K562 (cell line): ENCODE measurements at regions not wholly inside any gene's neighbourhood (a gene's known extent, or its start where the extent isn't known, plus 50 kb on each side); places are given as distances from the start of the nearest gene placed in this dataset.

Source experiments
- CTCF ChIP-seq, 3 experiments: IDR thresholded peaks in 2 of 3; conservative IDR thresholded peaks in 1 of 3; 2 replicates each; pipeline ENCODE4 v1.5.1; 2011 to 2012; ENCODE audit warnings: low read length in 3 of 3, mild to moderate bottlenecking in 3 of 3, control low read depth in 2 of 3, improper control_type of control experiment in 1 of 3, inconsistent platforms in 1 of 3, low read depth in 1 of 3, mixed read lengths in 1 of 3, moderate library complexity in 1 of 3; ENCODE audit not compliant: insufficient read depth in 2 of 3
- DLX4 ChIP-seq: fragments of 250-450 bp; sonication (Bioruptor Pico); IDR thresholded peaks from 2 replicates; pipeline ENCODE4 v1.6.1; 2021; ENCODE audit warnings: mild to moderate bottlenecking
- EHMT2 ChIP-seq: fragments of 450-650 bp; IDR thresholded peaks from 2 replicates; pipeline ENCODE4 v1.6.1; 2018; ENCODE audit warnings: antibody characterized with exemption
- JUND ChIP-seq, 2 experiments: IDR thresholded peaks; 2 replicates in 1 of 2; 3 replicates in 1 of 2; pipeline ENCODE4 v1.6.1; 2011; ENCODE audit warnings: borderline replicate concordance in 2 of 2, low read depth in 2 of 2, low read length in 2 of 2, improper control_type of control experiment in 1 of 2, missing biosample characterization in 1 of 2, missing genetic modification characterization in 1 of 2, missing genetic modification reagents in 1 of 2
- NR2C1 ChIP-seq, 2 experiments: fragments of 450-650 bp; IDR thresholded peaks; 2 replicates each; pipeline ENCODE4 v1.6.1; 2017; ENCODE audit warnings: mild to moderate bottlenecking in 2 of 2, antibody characterized with exemption in 1 of 2, inconsistent platforms in 1 of 2, missing compliant biosample characterization in 1 of 2, missing genetic modification characterization in 1 of 2
- NR3C1 ChIP-seq: sonication (generic); formaldehyde crosslinking; IDR thresholded peaks from 2 replicates; pipeline ENCODE4 v1.8.1; 2022; ENCODE audit warnings: missing genetic modification reagents
- ZNF512 ChIP-seq: IDR thresholded peaks from 2 replicates; pipeline ENCODE4 v1.6.1; 2016; ENCODE audit warnings: missing genetic modification characterization, missing compliant biosample characterization

DNA sequence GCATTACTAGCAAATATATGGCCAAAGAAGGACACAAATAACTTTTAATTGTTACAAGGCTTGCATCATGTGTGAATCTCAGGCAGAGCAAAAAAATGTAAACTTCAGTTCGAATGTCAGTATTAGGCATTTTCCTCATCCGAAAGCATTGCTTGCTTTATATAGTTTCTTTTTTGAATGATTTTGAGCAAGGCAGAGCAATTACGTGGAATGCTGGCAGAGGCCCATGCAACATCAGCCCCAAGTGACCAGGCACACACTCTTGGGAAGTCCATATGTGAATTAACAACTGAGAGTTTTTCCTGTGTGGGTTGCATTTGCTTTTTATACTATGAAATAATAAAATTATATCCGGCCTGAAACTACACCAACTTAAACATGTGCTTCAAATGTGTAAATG is 274.8 kb downstream of the PTPRC start:
- TF ChIP-seq DLX4 (CRISPR knock-in tag), result no peak
- TF ChIP-seq CTCF (IDR thresholded peaks at IDR 0.05 in 2 of 3, conservative IDR thresholded peaks at IDR 0.05 in 1 of 3; ENCODE audit: insufficient read depth in 2 of 3, low read depth in 1 of 3, low read length in 3 of 3), result no peak
- TF ChIP-seq ZNF512 (tag), result no peak
- no peak for TF ChIP-seq NR2C1 (IDR thresholded peaks at IDR 0.05)
- TF ChIP-seq NR2C1 (tag; IDR thresholded peaks at IDR 0.05), result no peak
- no peak for TF ChIP-seq JUND (IDR thresholded peaks at IDR 0.05; ENCODE audit: borderline replicate concordance, low read depth, low read length)
- TF ChIP-seq JUND (tag; IDR thresholded peaks at IDR 0.05; ENCODE audit: borderline replicate concordance, low read depth, low read length), result no peak
- no peak for TF ChIP-seq EHMT2
- no peak for TF ChIP-seq NR3C1 (CRISPR knock-in tag)
